ENCODE measurements at regions not wholly inside any gene's neighbourhood (a gene's known extent, or its start where the extent isn't known, plus 50 kb on each side); places are given as distances from the start of the nearest gene placed in this dataset.

DNA sequence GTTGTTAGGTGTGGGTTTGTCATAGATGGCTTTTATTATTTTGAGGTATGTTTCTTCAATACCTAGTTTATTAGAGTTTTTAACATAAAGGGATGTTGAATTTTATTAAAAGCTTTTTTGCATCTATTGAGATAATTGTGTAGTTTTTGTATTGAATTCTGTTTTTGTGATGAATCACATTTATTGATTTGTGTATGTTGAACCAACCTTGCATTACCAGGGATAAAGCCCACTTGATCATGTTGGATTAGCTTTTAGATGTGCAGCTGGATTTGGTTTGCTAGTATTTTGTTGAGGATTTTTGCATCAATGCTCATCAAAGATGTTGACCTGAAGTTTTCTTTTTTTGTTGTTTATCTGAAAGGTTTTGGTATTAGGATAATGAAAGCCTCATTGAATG is 328.2 kb downstream of the ADCYAP1 start:
- TF ChIP-seq, protein P1, sequence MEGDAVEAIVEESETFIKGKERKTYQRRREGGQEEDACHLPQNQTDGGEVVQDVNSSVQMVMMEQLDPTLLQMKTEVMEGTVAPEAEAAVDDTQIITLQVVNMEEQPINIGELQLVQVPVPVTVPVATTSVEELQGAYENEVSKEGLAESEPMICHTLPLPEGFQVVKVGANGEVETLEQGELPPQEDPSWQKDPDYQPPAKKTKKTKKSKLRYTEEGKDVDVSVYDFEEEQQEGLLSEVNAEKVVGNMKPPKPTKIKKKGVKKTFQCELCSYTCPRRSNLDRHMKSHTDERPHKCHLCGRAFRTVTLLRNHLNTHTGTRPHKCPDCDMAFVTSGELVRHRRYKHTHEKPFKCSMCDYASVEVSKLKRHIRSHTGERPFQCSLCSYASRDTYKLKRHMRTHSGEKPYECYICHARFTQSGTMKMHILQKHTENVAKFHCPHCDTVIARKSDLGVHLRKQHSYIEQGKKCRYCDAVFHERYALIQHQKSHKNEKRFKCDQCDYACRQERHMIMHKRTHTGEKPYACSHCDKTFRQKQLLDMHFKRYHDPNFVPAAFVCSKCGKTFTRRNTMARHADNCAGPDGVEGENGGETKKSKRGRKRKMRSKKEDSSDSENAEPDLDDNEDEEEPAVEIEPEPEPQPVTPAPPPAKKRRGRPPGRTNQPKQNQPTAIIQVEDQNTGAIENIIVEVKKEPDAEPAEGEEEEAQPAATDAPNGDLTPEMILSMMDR (IDR thresholded peaks at IDR 0.05; ENCODE audit: insufficient read depth, low read length) = no peak
- TF ChIP-seq POLR2AphosphoS5 (IDR thresholded peaks at IDR 0.05; ENCODE audit: low read depth) = no peak
- no peak for TF ChIP-seq GABPA (IDR thresholded peaks at IDR 0.05; ENCODE audit: low read depth)
- no peak for TF ChIP-seq SPI1 (IDR thresholded peaks at IDR 0.05; ENCODE audit: borderline replicate concordance, low read depth)
- TF ChIP-seq, protein P2, sequence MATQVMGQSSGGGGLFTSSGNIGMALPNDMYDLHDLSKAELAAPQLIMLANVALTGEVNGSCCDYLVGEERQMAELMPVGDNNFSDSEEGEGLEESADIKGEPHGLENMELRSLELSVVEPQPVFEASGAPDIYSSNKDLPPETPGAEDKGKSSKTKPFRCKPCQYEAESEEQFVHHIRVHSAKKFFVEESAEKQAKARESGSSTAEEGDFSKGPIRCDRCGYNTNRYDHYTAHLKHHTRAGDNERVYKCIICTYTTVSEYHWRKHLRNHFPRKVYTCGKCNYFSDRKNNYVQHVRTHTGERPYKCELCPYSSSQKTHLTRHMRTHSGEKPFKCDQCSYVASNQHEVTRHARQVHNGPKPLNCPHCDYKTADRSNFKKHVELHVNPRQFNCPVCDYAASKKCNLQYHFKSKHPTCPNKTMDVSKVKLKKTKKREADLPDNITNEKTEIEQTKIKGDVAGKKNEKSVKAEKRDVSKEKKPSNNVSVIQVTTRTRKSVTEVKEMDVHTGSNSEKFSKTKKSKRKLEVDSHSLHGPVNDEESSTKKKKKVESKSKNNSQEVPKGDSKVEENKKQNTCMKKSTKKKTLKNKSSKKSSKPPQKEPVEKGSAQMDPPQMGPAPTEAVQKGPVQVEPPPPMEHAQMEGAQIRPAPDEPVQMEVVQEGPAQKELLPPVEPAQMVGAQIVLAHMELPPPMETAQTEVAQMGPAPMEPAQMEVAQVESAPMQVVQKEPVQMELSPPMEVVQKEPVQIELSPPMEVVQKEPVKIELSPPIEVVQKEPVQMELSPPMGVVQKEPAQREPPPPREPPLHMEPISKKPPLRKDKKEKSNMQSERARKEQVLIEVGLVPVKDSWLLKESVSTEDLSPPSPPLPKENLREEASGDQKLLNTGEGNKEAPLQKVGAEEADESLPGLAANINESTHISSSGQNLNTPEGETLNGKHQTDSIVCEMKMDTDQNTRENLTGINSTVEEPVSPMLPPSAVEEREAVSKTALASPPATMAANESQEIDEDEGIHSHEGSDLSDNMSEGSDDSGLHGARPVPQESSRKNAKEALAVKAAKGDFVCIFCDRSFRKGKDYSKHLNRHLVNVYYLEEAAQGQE (IDR thresholded peaks at IDR 0.05; ENCODE audit: insufficient replicate concordance, low read depth) = no peak

Data from HL-60 (cell line).